GM21737 (cell line): ENCODE measurements at regions not wholly inside any gene's neighbourhood (a gene's known extent, or its start where the extent isn't known, plus 50 kb on each side); places are given as distances from the start of the nearest gene placed in this dataset.

Experiments
- ATAC-seq: cut with Tn5 transposase; IDR thresholded peaks from one replicate; pipeline ENCODE4 v1.9.1; 2021; ENCODE audit warnings: mild to moderate bottlenecking, moderate library complexity; ENCODE audit not compliant: unreplicated experiment

- ATAC-seq: no peak
Observed at GRCh38 chrX:79645749-79646148, 278.6 kb upstream of the ITM2A start.

GRCh38 chrX:79631526-79631925, 264.4 kb upstream of the ITM2A start:
- no peak for ATAC-seq

GRCh38 chrX:79630033-79631009, 263.2 kb upstream of the ITM2A start:
- peak; percentile 83 for ATAC-seq

- no peak for ATAC-seq
Observed at GRCh38 chrX:79623098-79623762, 256.1 kb upstream of the ITM2A start.

- ATAC-seq: no peak
Observed at GRCh38 chrX:79618280-79618679, 251.1 kb upstream of the ITM2A start.

GRCh38 chrX:79604364-79604763, 237.2 kb upstream of the ITM2A start:
- ATAC-seq: no peak

- ATAC-seq: no peak
Observed at GRCh38 chrX:79601341-79602131, 234.4 kb upstream of the ITM2A start.

- no peak for ATAC-seq
Observed at GRCh38 chrX:79592259-79592658, 225.1 kb upstream of the ITM2A start.

- no peak for ATAC-seq
Observed at GRCh38 chrX:79588233-79588632, 221.1 kb upstream of the ITM2A start.

GRCh38 chrX:79573760-79574159, 206.6 kb upstream of the ITM2A start:
- ATAC-seq: no peak

- ATAC-seq: no peak
Observed at GRCh38 chrX:79572566-79572965, 205.4 kb upstream of the ITM2A start.

GRCh38 chrX:79570524-79571240, 203.5 kb upstream of the ITM2A start:
- ATAC-seq: no peak

- no peak for ATAC-seq
Observed at GRCh38 chrX:79568309-79568708, 201.2 kb upstream of the ITM2A start.

GRCh38 chrX:79564362-79564761, 197.2 kb upstream of the ITM2A start:
- ATAC-seq: no peak

- ATAC-seq: no peak
Observed at GRCh38 chrX:79559290-79559689, 192.2 kb upstream of the ITM2A start.

GRCh38 chrX:79557212-79557611, 190.1 kb upstream of the ITM2A start:
- no peak for ATAC-seq

GRCh38 chrX:79556800-79557199, 189.7 kb upstream of the ITM2A start:
- ATAC-seq: no peak

GRCh38 chrX:79530310-79531108, 163.4 kb upstream of the ITM2A start:
- no peak for ATAC-seq

- ATAC-seq: no peak
Observed at GRCh38 chrX:79524642-79525041, 157.5 kb upstream of the ITM2A start.

- no peak for ATAC-seq
Observed at GRCh38 chrX:79515529-79515928, 148.4 kb upstream of the ITM2A start.
